ENCODE measurements at regions not wholly inside any gene's neighbourhood (a gene's known extent, or its start where the extent isn't known, plus 50 kb on each side); places are given as distances from the start of the nearest gene placed in this dataset.

GRCh38 chr15:85954586-85954985 lies 125.1 kb upstream of the AGBL1 start:
- TF ChIP-seq CTCF (IDR thresholded peaks at IDR 0.05; ENCODE audit: low read depth, low read length), result no peak
- DNase-seq (ENCODE audit: low read depth, low spot score), result no peak
- H3K9me3 ChIP-seq (ENCODE audit: control insufficient read depth, insufficient read depth, low read length), result no peaks in the 10 kb centered on the region
- no peaks in the 10 kb centered on the region for H3K27me3 ChIP-seq (ENCODE audit: control insufficient read depth, insufficient read depth, low read length)
- ChIA-PET POLR2A (no interaction called here), CTCF (no interaction called here)
- no peak overlapping the region for H3K4me3 ChIP-seq (ENCODE audit: low read depth, low read length)
- H3K27ac ChIP-seq (ENCODE audit: low read depth, low read length), result no peak overlapping the region

- H3K27ac ChIP-seq (ENCODE audit: low read depth, low read length), result no peak overlapping the region
These were observed 123.9 kb upstream of the AGBL1 start for GRCh38 chr15:85955501-85956391.

GRCh38 chr15:85956532-85957275 lies 123.0 kb upstream of the AGBL1 start:
- Histone ChIP-seq H3K9me3 (ENCODE audit: control insufficient read depth, insufficient read depth, low read length) (no peaks in the 10 kb centered on the region), H3K27me3 (ENCODE audit: control insufficient read depth, insufficient read depth, low read length) (no peaks in the 10 kb centered on the region), H3K27ac (ENCODE audit: low read depth, low read length) (no peak overlapping the region), H3K4me3 (ENCODE audit: low read depth, low read length) (no peak overlapping the region)
- ChIA-PET POLR2A (no interaction called here), CTCF (no interaction called here)
- TF ChIP-seq CTCF (IDR thresholded peaks at IDR 0.05; ENCODE audit: low read depth, low read length), result no peak
- no peak for DNase-seq (ENCODE audit: low read depth, low spot score)

More at GRCh38 chr15:85955501-85956391, 123.9 kb upstream of the AGBL1 start:
- Histone ChIP-seq H3K9me3 (ENCODE audit: control insufficient read depth, insufficient read depth, low read length) (no peaks in the 10 kb centered on the region), H3K4me3 (ENCODE audit: low read depth, low read length) (no peak overlapping the region), H3K27me3 (ENCODE audit: control insufficient read depth, insufficient read depth, low read length) (no peaks in the 10 kb centered on the region)
- POLR2A ChIA-PET, result no interaction called here
- TF ChIP-seq CTCF (IDR thresholded peaks at IDR 0.05; ENCODE audit: low read depth, low read length), result no peak
- CTCF ChIA-PET, result no interaction called here
- DNase-seq (ENCODE audit: low read depth, low spot score), result no peak

GRCh38 chr15:85959611-85960010 lies 120.1 kb upstream of the AGBL1 start:
- Histone ChIP-seq H3K9me3 (ENCODE audit: control insufficient read depth, insufficient read depth, low read length) (no peaks in the 10 kb centered on the region), H3K27ac (ENCODE audit: low read depth, low read length) (no peak overlapping the region), H3K27me3 (ENCODE audit: control insufficient read depth, insufficient read depth, low read length) (no peaks in the 10 kb centered on the region), H3K4me3 (ENCODE audit: low read depth, low read length) (no peak overlapping the region)
- ChIA-PET POLR2A (no interaction called here), CTCF (no interaction called here)
- no peak for DNase-seq (ENCODE audit: low read depth, low spot score)
- no peak for TF ChIP-seq CTCF (IDR thresholded peaks at IDR 0.05; ENCODE audit: low read depth, low read length)

- CTCF ChIA-PET, result no interaction called here
- Histone ChIP-seq H3K27me3 (ENCODE audit: control insufficient read depth, insufficient read depth, low read length) (no peaks in the 10 kb centered on the region), H3K27ac (ENCODE audit: low read depth, low read length) (no peak overlapping the region), H3K9me3 (ENCODE audit: control insufficient read depth, insufficient read depth, low read length) (no peaks in the 10 kb centered on the region), H3K4me3 (ENCODE audit: low read depth, low read length) (no peak overlapping the region)
- no peak for DNase-seq (ENCODE audit: low read depth, low spot score)
- POLR2A ChIA-PET, result no interaction called here
- TF ChIP-seq CTCF (IDR thresholded peaks at IDR 0.05; ENCODE audit: low read depth, low read length), result no peak
These were observed 119.3 kb upstream of the AGBL1 start for GRCh38 chr15:85960381-85960780.

All from AG04450 (cell line).